ENCODE measurements at regions not wholly inside any gene's neighbourhood (a gene's known extent, or its start where the extent isn't known, plus 50 kb on each side); places are given as distances from the start of the nearest gene placed in this dataset.

GRCh38 chr13:67662997-67663396 is 432.9 kb upstream of the PCDH9 start:
- TF ChIP-seq CTCF (IDR thresholded peaks at IDR 0.05) (no peak), EZH2phosphoT487 (IDR thresholded peaks at IDR 0.05; ENCODE audit: borderline replicate concordance, low read depth) (no peak), USF1 (IDR thresholded peaks at IDR 0.05; ENCODE audit: borderline replicate concordance, low read depth) (no peak), TAF1 (IDR thresholded peaks at IDR 0.05; ENCODE audit: borderline replicate concordance, low read depth, low read length) (no peak), MAX (IDR thresholded peaks at IDR 0.05; ENCODE audit: low read depth) (no peak), TCF12 (IDR thresholded peaks at IDR 0.05) (no peak), JUND (IDR thresholded peaks at IDR 0.05) (no peak), EP300 (IDR thresholded peaks at IDR 0.05; ENCODE audit: borderline replicate concordance in 1 of 2, low read depth in 1 of 2, low read length in 1 of 2) (no peak), REST (IDR thresholded peaks at IDR 0.05; ENCODE audit: low read depth, low read length) (no peak)

Data from SK-N-SH (cell line).